B cell (primary cell): ENCODE measurements at regions not wholly inside any gene's neighbourhood (a gene's known extent, or its start where the extent isn't known, plus 50 kb on each side); places are given as distances from the start of the nearest gene placed in this dataset.

Source experiments
- ATAC-seq: fragments of 200-7000 bp; cut with Tn5 transposase; one replicate; pipeline ENCODE4 v1.10.0; 2021; ENCODE audit warnings: low read depth, mild to moderate bottlenecking, moderate number of reproducible peaks, moderate library complexity
- CTCF ChIA-PET: fragments of 350-600 bp; sonication (Branson Sonifier 250); formaldehyde crosslinking; loops from one replicate; lab custom pipeline; 2021; ENCODE audit warnings: antibody characterized with exemption, inconsistent platforms; lab: Charles Lee
- POLR2A ChIA-PET: fragments of 350-600 bp; sonication (Branson Sonifier 250); formaldehyde crosslinking; loops from one replicate; lab custom pipeline; 2021; ENCODE audit warnings: antibody characterized with exemption; lab: Charles Lee
- DNase-seq: peaks from one replicate; pipeline ENCODE4 v3.0.0; 2013
- H2AFZ ChIP-seq: 2 replicates; pipeline ENCODE4 v1.6.1; 2012; ENCODE audit warnings: mild to moderate bottlenecking, low read depth, low read length; ENCODE audit not compliant: insufficient read depth, poor library complexity, severe bottlenecking
- H3K27ac ChIP-seq, 2 donors: 1 replicate in 1 of 2; 2 replicates in 1 of 2; pipeline ENCODE4 v1.5.1; 2012 to 2013; ENCODE audit warnings: low read length in 2 of 2, mild to moderate bottlenecking in 2 of 2, moderate library complexity in 1 of 2
- H3K27me3 ChIP-seq, 4 experiments: fragments of 200-600 bp in 1 of 4; sonication (generic) in 1 of 4; replicated peaks in 1 of 4; 1 replicate in 2 of 4; 2 replicates in 2 of 4; pipeline versions ENCODE4 v1.6.1 to v1.7.0; 2013 to 2016; ENCODE audit warnings: low read length in 3 of 4, mild to moderate bottlenecking in 2 of 4, mixed read lengths in 1 of 4, moderate library complexity in 1 of 4; ENCODE audit not compliant: insufficient read depth in 4 of 4, control insufficient read depth in 3 of 4; ENCODE audit errors: control extremely low read depth in 1 of 4
- H3K36me3 ChIP-seq, 2 experiments: replicated peaks in 1 of 2; 1 replicate in 1 of 2; 2 replicates in 1 of 2; pipeline versions ENCODE4 v1.6.1 to v1.7.1; 2013; ENCODE audit warnings: low read length in 1 of 2; ENCODE audit not compliant: insufficient read depth in 2 of 2, control insufficient read depth in 1 of 2; ENCODE audit errors: control extremely low read depth in 1 of 2, extremely low read depth in 1 of 2
- H3K4me1 ChIP-seq, 2 donors: fragments of 200-600 bp in 1 of 2; sonication (generic) in 1 of 2; 1 replicate in 1 of 2; 2 replicates in 1 of 2; pipeline versions ENCODE4 v1.5.1 to v1.6.1; 2013 to 2017; ENCODE audit warnings: low read length in 2 of 2; ENCODE audit not compliant: control insufficient read depth in 2 of 2, insufficient read depth in 2 of 2
- H3K4me2 ChIP-seq: replicated peaks from 2 replicates; pipeline ENCODE3; 2012; ENCODE audit warnings: mild to moderate bottlenecking, low read depth, low read length; ENCODE audit not compliant: poor library complexity, severe bottlenecking
- H3K4me3 ChIP-seq, 5 experiments: fragments of 200-600 bp in 1 of 5; sonication (generic) in 1 of 5; 1 replicate in 3 of 5; 2 replicates in 2 of 5; pipeline versions ENCODE4 v1.5.1 to v1.7.0; 2011 to 2016; ENCODE audit warnings: low read length in 4 of 5, mild to moderate bottlenecking in 4 of 5, low read depth in 2 of 5, control low read depth in 1 of 5, moderate library complexity in 1 of 5; ENCODE audit not compliant: insufficient read depth in 1 of 5; ENCODE audit errors: control extremely low read depth in 1 of 5, extremely low read depth in 1 of 5
- H3K79me2 ChIP-seq: fragments of 200-600 bp; sonication (generic); one replicate; pipeline ENCODE4 v1.6.0; 2016; ENCODE audit warnings: low read length; ENCODE audit not compliant: control insufficient read depth, insufficient read depth
- H3K9ac ChIP-seq: fragments of 200-600 bp; sonication (generic); 2 replicates; pipeline ENCODE4 v1.6.1; 2017; ENCODE audit warnings: mild to moderate bottlenecking, low read length, moderate library complexity
- H3K9me3 ChIP-seq, 3 donors: one replicate each; pipeline versions ENCODE4 v1.6.1 to v1.7.1; 2013; ENCODE audit warnings: low read length in 2 of 3; ENCODE audit not compliant: control insufficient read depth in 2 of 3, insufficient read depth in 1 of 3; ENCODE audit errors: control extremely low read depth in 1 of 3
- H4K20me1 ChIP-seq: 2 replicates; pipeline ENCODE4 v1.6.0; 2012; ENCODE audit warnings: mild to moderate bottlenecking, low read length; ENCODE audit not compliant: insufficient read depth, control insufficient read depth, poor library complexity, severe bottlenecking
- H3K27ac Mint-ChIP-seq: one replicate; pipeline ENCODE4 v1.8.0; 2021; ENCODE audit warnings: mixed read lengths
- H3K27me3 Mint-ChIP-seq: one replicate; pipeline ENCODE4 v1.8.0; 2021; ENCODE audit warnings: mixed read lengths
- H3K4me1 Mint-ChIP-seq: one replicate; pipeline ENCODE4 v1.8.0; 2021; ENCODE audit warnings: mixed read lengths
- H3K4me3 Mint-ChIP-seq: one replicate; pipeline ENCODE4 v1.8.0; 2021; ENCODE audit warnings: mixed read lengths
- H3K9me3 Mint-ChIP-seq: one replicate; pipeline ENCODE4 v1.8.0; 2022; ENCODE audit warnings: mixed read lengths; ENCODE audit not compliant: insufficient read depth
- CTCF ChIP-seq: fragments of 200-600 bp; IDR thresholded peaks from one replicate; pipeline ENCODE4 v1.8.0; 2022; ENCODE audit warnings: antibody characterized with exemption, mild to moderate bottlenecking
- EZH2 ChIP-seq: IDR thresholded peaks from 2 replicates; pipeline ENCODE4 v1.6.1; 2012; ENCODE audit warnings: borderline replicate concordance, low read depth, mild to moderate bottlenecking, moderate library complexity, low read length; ENCODE audit not compliant: insufficient read depth, poor library complexity, severe bottlenecking
- WGBS: methylation state at CpG from one replicate; pipeline ENCODE4 v1.1.5; 2013; ENCODE audit warnings: missing lambda C conversion rate; ENCODE audit not compliant: insufficient coverage; 5-methylcytosine and 5-hydroxymethylcytosine counted together
- intact Hi-C: fragments of 100-400 bp; cut with micrococcal nuclease; formaldehyde crosslinking; loops from one replicate; pipeline ENCODE4 v1.10.0; 2022

- Histone ChIP-seq H3K36me3 (no peaks in the 10 kb centered on the region), H3K4me3 (no peak overlapping the region), H3K27me3 (no peaks in the 10 kb centered on the region), H3K9ac (no peak overlapping the region), H3K9me3 (no peaks in the 10 kb centered on the region), H3K79me2 (no peaks in the 10 kb centered on the region), H3K4me2 (no peak overlapping the region), H2AFZ (no peak overlapping the region), H3K4me1 (no peaks in the 10 kb centered on the region), H4K20me1 (no peaks in the 10 kb centered on the region), H3K27ac (no peak overlapping the region)
- DNase-seq, result no peak
- peaks cover 7% of the 10 kb centered on the region for H3K9me3 Mint-ChIP-seq
- H3K4me3 Mint-ChIP-seq, result no peak overlapping the region
- no peak for ATAC-seq
- ChIA-PET CTCF (no interaction called here), POLR2A (no interaction called here)
- H3K27ac Mint-ChIP-seq, result no peak overlapping the region
- WGBS, result 80% methylated on average over 1 of the region's 2 CpGs
- no peaks in the 10 kb centered on the region for H3K27me3 Mint-ChIP-seq
- TF ChIP-seq EZH2, result no peak
- no peak for TF ChIP-seq CTCF
- H3K4me1 Mint-ChIP-seq, result no peaks in the 10 kb centered on the region
- intact Hi-C loops, result no loop called here
Measured at GRCh38 chr16:7113949-7114348, 218.7 kb upstream of the RBFOX1 start.

- ChIA-PET CTCF (no interaction called here), POLR2A (no interaction called here)
- no peaks in the 10 kb centered on the region for H4K20me1 ChIP-seq
- no peak for DNase-seq
- H2AFZ ChIP-seq, result no peak overlapping the region
- H3K9ac ChIP-seq, result no peak overlapping the region
- Mint-ChIP-seq H3K27me3 (no peaks in the 10 kb centered on the region), H3K27ac (no peak overlapping the region), H3K4me1 (no peaks in the 10 kb centered on the region), H3K4me3 (no peak overlapping the region), H3K9me3 (peaks cover 7% of the 10 kb centered on the region)
- H3K27me3 ChIP-seq, result no peaks in the 10 kb centered on the region
- no peak overlapping the region for H3K4me2 ChIP-seq
- H3K79me2 ChIP-seq, result no peaks in the 10 kb centered on the region
- no peak overlapping the region for H3K27ac ChIP-seq
- H3K4me3 ChIP-seq, result no peak overlapping the region
- intact Hi-C loops, result no loop called here
- no peaks in the 10 kb centered on the region for H3K4me1 ChIP-seq
- H3K36me3 ChIP-seq, result no peaks in the 10 kb centered on the region
- no peaks in the 10 kb centered on the region for H3K9me3 ChIP-seq
- TF ChIP-seq EZH2 (no peak), CTCF (no peak)
- no CpG with 5 or more reads among the region's 2 CpGs for WGBS
- no peak for ATAC-seq
Measured at GRCh38 chr16:7113395-7113794, 219.2 kb upstream of the RBFOX1 start.
